Colonic mucosa (tissue), 4 donors: ENCODE measurements at regions not wholly inside any gene's neighbourhood (a gene's known extent, or its start where the extent isn't known, plus 50 kb on each side); places are given as distances from the start of the nearest gene placed in this dataset.

ENCODE experiments used
- DNase-seq: peaks from one replicate; pipeline ENCODE4 v3.0.0-alpha.2; 2020
- H3K27ac ChIP-seq: fragments of 200-600 bp; one replicate; pipeline ENCODE4 v1.8.0; 2021
- H3K27me3 ChIP-seq: fragments of 200-600 bp; one replicate; pipeline ENCODE4 v1.8.0; 2021
- H3K36me3 ChIP-seq: fragments of 200-600 bp; one replicate; pipeline ENCODE4 v1.8.0; 2021
- H3K4me1 ChIP-seq: fragments of 200-600 bp; one replicate; pipeline ENCODE4 v1.8.0; 2021; ENCODE audit warnings: mild to moderate bottlenecking
- H3K4me3 ChIP-seq: fragments of 200-600 bp; one replicate; pipeline ENCODE4 v1.8.0; 2021
- H3K9ac ChIP-seq, 2 donors: one replicate each; pipeline ENCODE4 v1.7.0; 2013; ENCODE audit warnings: control low read depth in 2 of 2, low read depth in 2 of 2, low read length in 2 of 2
- H3K9me3 ChIP-seq: fragments of 200-600 bp; one replicate; pipeline ENCODE4 v1.8.0; 2021
- CTCF ChIP-seq: fragments of 200-600 bp; IDR thresholded peaks from one replicate; pipeline ENCODE4 v1.8.0; 2022; ENCODE audit warnings: antibody characterized with exemption, mild to moderate bottlenecking
- intact Hi-C: fragments of 100-400 bp; cut with DNase I; formaldehyde crosslinking; loops from one replicate; pipeline ENCODE4 v1.14.1; 2022
- donor health status: healthy.
- donor health status: DM: no; HTN: no; CAD: no.
- donor health status: DM: no; HTN: no; CAD: no.

DNA sequence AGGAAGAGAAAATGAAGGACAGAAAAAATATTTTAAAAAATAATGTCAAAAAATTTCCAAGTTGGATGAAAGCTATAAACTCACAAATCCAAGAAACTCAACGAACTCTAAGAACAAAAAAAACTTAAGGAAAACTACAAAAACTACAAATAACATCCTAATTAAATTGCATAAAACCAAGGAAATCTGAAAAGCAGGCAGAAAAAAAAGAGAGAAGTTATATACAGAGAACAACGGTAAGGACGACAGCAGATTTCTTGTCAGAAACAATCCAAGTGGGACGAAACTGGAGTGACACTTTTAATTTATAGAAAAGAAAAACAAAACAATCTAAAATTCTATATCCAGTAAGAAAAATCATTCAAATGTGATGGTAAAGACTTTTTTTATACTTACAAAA lies 122.2 kb upstream of the LYZL1 start:
- no peak for TF ChIP-seq CTCF
- intact Hi-C loops: no loop called here
- no peaks in the 10 kb centered on the region for H3K27me3 ChIP-seq

DNA sequence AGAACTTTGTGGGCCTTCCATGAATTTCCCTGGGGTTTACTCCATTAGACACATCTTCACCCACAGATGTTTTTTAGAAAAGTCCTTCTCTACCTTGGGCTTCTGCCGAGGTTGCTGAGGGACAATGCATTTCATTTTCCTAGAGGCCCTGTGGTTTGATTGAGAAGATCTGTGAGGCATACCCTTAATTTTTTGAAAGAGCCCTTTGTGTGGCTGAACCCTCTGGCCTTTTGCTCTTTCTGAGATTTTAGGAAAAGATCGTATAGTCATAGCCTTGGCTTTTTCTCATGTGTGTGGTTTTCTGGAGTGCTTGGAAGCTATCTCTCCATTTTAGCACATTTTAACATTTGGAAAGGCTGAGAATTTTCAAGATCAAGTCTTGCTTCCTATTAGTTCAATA lies 119.8 kb upstream of the LYZL1 start:
- intact Hi-C loops: no loop called here

More for the DNA sequence above, 122.2 kb upstream of the LYZL1 start:
- DNase-seq: no peak
- Histone ChIP-seq H3K36me3 (no peaks in the 10 kb centered on the region), H3K4me3 (no peak overlapping the region), H3K27ac (no peak overlapping the region), H3K9me3 (no peaks in the 10 kb centered on the region), H3K4me1 (no peaks in the 10 kb centered on the region), H3K9ac (no peak overlapping the region)

DNA sequence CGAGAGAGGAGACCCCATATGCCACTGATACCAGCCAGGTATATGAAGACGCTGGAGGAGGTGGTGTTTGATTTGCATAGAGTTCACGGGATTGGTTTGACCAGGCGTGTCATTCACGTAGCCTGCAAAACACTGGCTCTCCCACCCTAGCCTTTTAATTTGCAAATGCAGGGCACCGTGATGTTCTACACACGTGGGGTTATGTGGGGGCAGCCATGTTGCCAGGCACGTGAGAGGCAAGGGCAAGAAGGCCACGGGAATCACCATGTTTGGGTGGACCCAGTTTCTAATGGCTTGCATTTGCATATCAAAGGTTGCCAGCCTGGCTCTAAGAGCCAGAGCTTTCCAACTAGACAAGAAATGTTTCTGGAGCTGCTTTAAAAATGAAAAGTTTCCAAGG lies 117.2 kb upstream of the LYZL1 start:
- intact Hi-C loops: no loop called here
- H3K4me1 ChIP-seq: no peaks in the 10 kb centered on the region
- TF ChIP-seq CTCF: no peak

More for the DNA sequence above, 119.8 kb upstream of the LYZL1 start:
- TF ChIP-seq CTCF: no peak
- Histone ChIP-seq H3K9me3 (no peaks in the 10 kb centered on the region), H3K4me1 (no peaks in the 10 kb centered on the region), H3K9ac (no peak overlapping the region), H3K4me3 (no peak overlapping the region), H3K27ac (no peak overlapping the region), H3K27me3 (no peaks in the 10 kb centered on the region), H3K36me3 (no peaks in the 10 kb centered on the region)
- no peak for DNase-seq

DNA sequence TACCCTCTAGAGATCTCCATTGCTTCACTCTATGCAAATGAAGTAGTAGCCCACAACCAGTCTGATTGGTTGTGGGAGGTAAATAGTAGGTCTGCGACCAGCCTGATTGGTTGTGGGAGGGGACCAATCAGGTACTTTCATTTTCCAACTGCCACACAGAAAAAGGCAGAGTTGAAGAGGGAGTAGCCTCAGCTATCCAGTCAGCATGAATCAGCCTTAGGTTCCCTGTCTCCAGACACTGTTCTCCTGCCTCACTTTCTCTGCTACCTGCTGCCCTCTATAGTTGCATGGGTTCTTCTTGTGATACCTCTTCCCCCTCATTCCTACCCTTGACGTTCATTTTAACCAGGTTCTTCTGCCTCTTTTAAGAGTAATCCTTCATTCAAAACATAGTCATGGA lies 114.5 kb upstream of the LYZL1 start:
- DNase-seq: no peak
- H3K9me3 ChIP-seq: no peaks in the 10 kb centered on the region
- H3K27me3 ChIP-seq: no peaks in the 10 kb centered on the region
- H3K4me3 ChIP-seq: no peak overlapping the region
- H3K36me3 ChIP-seq: no peaks in the 10 kb centered on the region
- TF ChIP-seq CTCF: no peak
- no peak overlapping the region for H3K27ac ChIP-seq
- intact Hi-C loops: no loop called here
- no peak overlapping the region for H3K9ac ChIP-seq
- no peaks in the 10 kb centered on the region for H3K4me1 ChIP-seq

More for the DNA sequence above, 117.2 kb upstream of the LYZL1 start:
- Histone ChIP-seq H3K36me3 (no peaks in the 10 kb centered on the region), H3K4me3 (no peak overlapping the region), H3K27ac (no peak overlapping the region), H3K9me3 (no peaks in the 10 kb centered on the region), H3K27me3 (no peaks in the 10 kb centered on the region), H3K9ac (no peak overlapping the region)
- no peak for DNase-seq

GRCh38 chr10:29176845-29177832 lies 111.7 kb upstream of the LYZL1 start:
- Histone ChIP-seq H3K9ac (no peak overlapping the region), H3K4me3 (no peak overlapping the region), H3K27me3 (no peaks in the 10 kb centered on the region), H3K9me3 (no peaks in the 10 kb centered on the region), H3K36me3 (no peaks in the 10 kb centered on the region), H3K4me1 (no peaks in the 10 kb centered on the region), H3K27ac (no peak overlapping the region)
- no peak for DNase-seq
- TF ChIP-seq CTCF: no peak
- intact Hi-C loops: no loop called here
